Muscle layer of duodenum (tissue), 2 donors: ENCODE measurements at regions not wholly inside any gene's neighbourhood (a gene's known extent, or its start where the extent isn't known, plus 50 kb on each side); places are given as distances from the start of the nearest gene placed in this dataset.

ENCODE experiments used
- H3K27ac ChIP-seq: one replicate; pipeline ENCODE4 v1.7.0; 2013; ENCODE audit warnings: mild to moderate bottlenecking, low read length
- H3K27me3 ChIP-seq: one replicate; pipeline ENCODE4 v1.7.0; 2013; ENCODE audit warnings: low read depth, mild to moderate bottlenecking, control low read depth, low read length
- H3K36me3 ChIP-seq, 2 donors: one replicate each; pipeline ENCODE4 v1.7.0; 2013; ENCODE audit warnings: low read length in 2 of 2, control low read depth in 1 of 2, mild to moderate bottlenecking in 1 of 2; ENCODE audit not compliant: insufficient read depth in 2 of 2, control insufficient read depth in 1 of 2
- H3K4me1 ChIP-seq, 2 donors: one replicate each; pipeline ENCODE4 v1.7.0; 2013; ENCODE audit warnings: low read length in 2 of 2, mild to moderate bottlenecking in 2 of 2, control low read depth in 1 of 2, moderate library complexity in 1 of 2; ENCODE audit not compliant: insufficient read depth in 2 of 2, control insufficient read depth in 1 of 2
- H3K4me3 ChIP-seq, 2 donors: one replicate each; pipeline ENCODE4 v1.7.0; 2013; ENCODE audit warnings: low read length in 2 of 2, low read depth in 1 of 2, mild to moderate bottlenecking in 1 of 2
- H3K9me3 ChIP-seq, 2 donors: one replicate each; pipeline ENCODE4 v1.7.0; 2013; ENCODE audit warnings: low read length in 2 of 2, control low read depth in 1 of 2, mild to moderate bottlenecking in 1 of 2; ENCODE audit not compliant: control insufficient read depth in 1 of 2
- donor health status: healthy.

DNA sequence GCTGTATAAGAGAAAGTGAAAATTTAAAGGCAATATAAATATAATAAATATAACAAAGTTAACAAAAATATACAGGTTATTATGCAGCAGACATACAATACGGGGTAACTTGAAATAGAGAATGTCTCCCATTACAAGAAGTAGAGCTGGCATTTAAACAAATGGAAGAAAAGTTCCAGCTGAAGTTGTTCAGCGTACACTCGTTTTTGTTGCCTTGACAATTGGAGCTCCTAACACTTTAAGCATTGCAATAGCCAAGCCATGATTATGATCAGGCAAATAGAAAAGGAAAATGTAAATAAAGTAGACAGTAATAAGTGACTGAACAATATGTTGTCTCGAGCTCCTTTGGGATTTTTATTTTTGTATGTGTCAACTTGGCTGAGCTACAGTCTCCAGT, 737.8 kb upstream of the CELF2 start:
- H3K9me3 ChIP-seq, result no peaks in the 10 kb centered on the region
- H3K4me3 ChIP-seq, result no peak overlapping the region
- H3K4me1 ChIP-seq, result no peaks in the 10 kb centered on the region
- H3K36me3 ChIP-seq, result no peaks in the 10 kb centered on the region
- no peaks in the 10 kb centered on the region for H3K27me3 ChIP-seq
- H3K27ac ChIP-seq, result no peak overlapping the region

DNA sequence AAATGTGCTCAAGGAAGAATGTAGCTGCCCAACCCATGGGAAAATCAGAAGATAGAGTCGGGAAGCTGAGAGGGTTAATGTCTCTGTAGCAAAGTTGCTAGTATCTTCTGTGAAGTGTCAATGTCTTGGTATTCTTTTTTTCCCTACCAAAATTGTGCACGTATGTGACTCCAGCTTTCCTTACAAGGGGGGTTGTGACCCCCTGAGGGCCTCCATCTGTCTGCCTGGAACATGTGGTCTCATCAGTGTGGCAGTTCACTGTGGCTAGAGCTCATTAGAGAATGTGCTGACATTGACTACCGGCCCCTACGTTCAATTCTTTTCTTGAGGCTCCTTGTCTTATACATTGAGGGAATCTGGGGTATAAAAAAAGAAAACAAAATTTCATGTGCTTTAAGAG, 725.2 kb upstream of the CELF2 start:
- no peaks in the 10 kb centered on the region for H3K9me3 ChIP-seq

DNA sequence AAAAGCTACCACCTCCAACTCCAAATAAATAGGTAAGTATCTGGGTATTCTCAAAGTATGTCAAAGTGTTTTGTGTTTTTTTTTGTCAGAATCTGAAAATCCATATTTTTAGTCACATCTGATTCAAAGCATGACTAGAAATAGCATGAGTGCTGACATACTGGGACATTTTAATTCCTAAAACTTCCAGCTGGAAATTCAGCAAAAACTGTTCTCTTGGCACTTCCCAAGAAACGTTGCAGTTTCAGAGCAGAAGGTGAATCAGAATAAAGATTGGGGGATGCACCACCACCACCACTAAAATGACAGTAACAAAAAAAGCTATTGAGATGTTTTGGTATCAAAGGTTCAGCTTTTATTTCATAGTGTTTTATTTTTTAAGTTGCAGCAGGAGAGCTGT, 724.6 kb upstream of the CELF2 start:
- H3K27ac ChIP-seq, result no peak overlapping the region
- H3K36me3 ChIP-seq, result no peaks in the 10 kb centered on the region
- no peaks in the 10 kb centered on the region for H3K9me3 ChIP-seq
- H3K4me3 ChIP-seq, result no peak overlapping the region
- H3K4me1 ChIP-seq, result peaks cover 0 to 7% of the 10 kb centered on the region in 2 donors
- no peaks in the 10 kb centered on the region for H3K27me3 ChIP-seq

More for the DNA sequence above, 725.2 kb upstream of the CELF2 start:
- Histone ChIP-seq H3K27ac (no peak overlapping the region), H3K4me1 (peaks cover 0 to 7% of the 10 kb centered on the region in 2 donors), H3K4me3 (no peak overlapping the region), H3K27me3 (no peaks in the 10 kb centered on the region), H3K36me3 (no peaks in the 10 kb centered on the region)

DNA sequence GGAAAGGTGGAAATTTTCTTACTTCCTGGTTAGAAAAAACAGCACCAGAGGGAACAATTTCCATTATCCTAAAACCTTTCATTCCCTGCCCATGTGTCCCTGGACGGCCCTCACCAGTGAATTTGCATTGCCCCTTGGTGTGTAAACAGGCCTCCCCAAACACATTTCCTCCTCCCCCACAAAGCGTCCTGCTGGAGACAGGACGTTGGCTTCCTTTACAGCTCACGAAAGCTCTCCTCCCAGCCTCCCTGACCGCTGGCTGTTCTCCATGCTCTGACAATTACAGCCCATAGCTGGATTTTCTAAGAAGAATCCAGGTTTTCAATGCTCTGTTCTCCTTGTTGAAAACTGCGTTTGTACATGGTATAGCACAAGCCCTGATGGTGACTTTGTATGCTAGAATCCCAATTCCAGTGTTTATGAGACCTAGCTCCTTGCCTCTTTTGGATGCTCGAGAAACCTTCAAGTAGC, 724.2 kb upstream of the CELF2 start:
- H3K27me3 ChIP-seq, result no peaks in the 10 kb centered on the region
- no peaks in the 10 kb centered on the region for H3K36me3 ChIP-seq
- peaks cover 0 to 7% of the 10 kb centered on the region in 2 donors for H3K4me1 ChIP-seq
- no peaks in the 10 kb centered on the region for H3K9me3 ChIP-seq
- no peak overlapping the region for H3K27ac ChIP-seq
- no peak overlapping the region for H3K4me3 ChIP-seq

DNA sequence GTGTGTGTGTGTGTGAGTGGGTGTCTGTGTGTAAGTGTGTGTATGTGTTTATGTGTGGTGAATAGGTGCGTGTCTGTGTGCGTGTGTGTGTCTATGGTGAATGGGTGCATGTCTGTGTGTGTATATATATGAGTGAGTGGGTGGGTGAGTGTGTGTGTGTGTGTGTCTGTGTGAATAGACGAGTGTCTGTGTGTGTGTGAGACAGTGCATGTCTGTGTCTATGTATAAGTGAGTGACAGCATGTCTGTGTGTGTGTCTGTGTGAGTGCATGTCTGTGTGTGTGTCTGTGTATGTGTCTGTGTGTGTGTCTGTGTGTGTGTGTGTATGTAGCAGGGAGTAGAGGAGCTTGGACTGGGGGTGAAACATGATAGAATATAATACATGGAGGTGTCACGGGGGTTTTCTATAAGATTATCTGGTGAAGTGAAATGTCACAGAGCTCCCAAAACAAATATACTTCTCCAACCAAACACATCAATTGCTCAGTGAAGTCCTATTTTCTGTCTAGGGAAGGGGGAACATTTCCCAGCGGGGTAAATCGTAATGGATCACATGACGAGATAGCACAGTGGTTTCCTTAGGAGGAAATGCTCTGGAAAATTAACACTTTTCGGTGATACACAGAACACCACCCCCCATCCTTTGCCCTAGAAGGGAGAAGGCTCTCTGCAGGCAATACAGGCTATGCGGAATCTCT, 723.3 kb upstream of the CELF2 start:
- no peak overlapping the region for H3K27ac ChIP-seq

DNA sequence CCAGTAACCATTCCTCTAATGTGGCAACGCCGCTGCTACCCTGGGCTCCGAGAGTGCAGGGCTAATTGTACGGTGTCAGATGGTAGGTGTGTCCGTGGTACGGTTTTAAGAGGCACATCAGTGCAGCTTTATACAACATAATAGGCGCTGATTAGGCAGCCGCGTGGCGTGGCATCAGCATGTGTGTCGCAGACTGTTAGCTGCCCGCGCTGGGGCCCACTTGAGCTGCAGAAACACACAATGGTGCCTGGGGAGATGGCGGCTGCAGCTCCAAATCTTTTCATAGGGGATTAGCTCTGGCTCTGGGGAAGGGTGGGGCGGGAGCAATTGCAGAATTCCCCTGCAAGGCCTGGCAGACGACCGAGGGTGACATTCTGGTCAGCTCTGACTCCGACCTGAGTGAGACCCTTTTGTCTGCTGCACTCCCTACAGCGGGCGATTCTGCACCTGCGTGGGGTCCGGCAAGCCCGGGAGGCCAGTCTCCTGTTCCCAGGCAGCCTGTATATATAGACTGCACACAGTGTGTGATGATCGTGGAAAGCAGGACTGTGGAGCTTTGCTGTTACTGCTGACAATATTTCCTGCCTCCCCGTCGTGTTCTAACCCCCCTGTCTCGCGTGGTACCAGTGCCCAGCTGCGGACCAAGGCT, 722.7 kb upstream of the CELF2 start:
- Histone ChIP-seq H3K4me1 (peaks cover 0 to 7% of the 10 kb centered on the region in 2 donors), H3K9me3 (no peaks in the 10 kb centered on the region), H3K4me3 (no peak overlapping the region), H3K27ac (no peak overlapping the region), H3K36me3 (no peaks in the 10 kb centered on the region), H3K27me3 (no peaks in the 10 kb centered on the region)

More for the DNA sequence above, 723.3 kb upstream of the CELF2 start:
- Histone ChIP-seq H3K36me3 (no peaks in the 10 kb centered on the region), H3K4me3 (no peak overlapping the region), H3K9me3 (no peaks in the 10 kb centered on the region), H3K27me3 (no peaks in the 10 kb centered on the region), H3K4me1 (peaks cover 0 to 7% of the 10 kb centered on the region in 2 donors)

DNA sequence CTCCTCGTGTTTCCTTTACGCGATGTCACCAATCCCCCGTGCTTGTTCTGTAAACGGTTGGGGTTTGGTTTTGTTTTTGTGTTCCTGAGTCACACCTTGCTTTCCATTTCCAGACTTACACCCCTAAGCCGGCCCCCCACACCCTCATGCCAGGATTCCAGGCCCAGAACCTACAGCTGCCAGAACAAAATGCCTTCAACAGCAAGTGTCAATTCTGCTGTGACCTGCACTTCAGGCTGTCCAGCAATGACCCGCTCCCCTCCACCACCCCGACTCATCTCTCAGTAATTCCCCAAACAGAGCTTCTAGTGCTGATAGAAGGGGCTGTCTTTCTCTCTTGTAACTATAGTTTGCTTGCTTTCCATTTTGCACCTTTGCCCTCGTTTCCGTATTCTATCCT, 722.1 kb upstream of the CELF2 start:
- Histone ChIP-seq H3K4me3 (no peak overlapping the region), H3K4me1 (peaks cover 0 to 7% of the 10 kb centered on the region in 2 donors), H3K9me3 (no peaks in the 10 kb centered on the region), H3K36me3 (no peaks in the 10 kb centered on the region), H3K27ac (no peak overlapping the region), H3K27me3 (no peaks in the 10 kb centered on the region)

DNA sequence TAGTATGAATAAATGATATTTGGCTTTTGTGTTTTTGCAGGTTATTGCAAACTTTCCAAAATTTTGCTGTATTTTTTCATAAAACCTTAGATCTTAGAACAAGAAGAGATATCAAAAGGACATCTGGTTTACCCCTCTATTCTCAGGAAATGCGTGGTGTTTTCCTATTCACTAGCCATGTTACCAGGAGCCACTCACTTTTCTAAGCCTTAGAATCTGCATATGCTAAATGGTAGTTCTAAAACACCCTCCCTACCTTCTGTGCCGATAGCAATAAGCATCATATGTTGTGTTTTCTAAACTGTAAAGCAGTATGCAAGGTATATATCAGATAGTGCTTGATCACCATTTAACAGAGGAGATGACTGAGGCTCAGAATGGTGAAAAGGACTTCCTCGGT, 715.0 kb upstream of the CELF2 start:
- Histone ChIP-seq H3K27me3 (no peaks in the 10 kb centered on the region), H3K27ac (no peak overlapping the region), H3K9me3 (no peaks in the 10 kb centered on the region)

DNA sequence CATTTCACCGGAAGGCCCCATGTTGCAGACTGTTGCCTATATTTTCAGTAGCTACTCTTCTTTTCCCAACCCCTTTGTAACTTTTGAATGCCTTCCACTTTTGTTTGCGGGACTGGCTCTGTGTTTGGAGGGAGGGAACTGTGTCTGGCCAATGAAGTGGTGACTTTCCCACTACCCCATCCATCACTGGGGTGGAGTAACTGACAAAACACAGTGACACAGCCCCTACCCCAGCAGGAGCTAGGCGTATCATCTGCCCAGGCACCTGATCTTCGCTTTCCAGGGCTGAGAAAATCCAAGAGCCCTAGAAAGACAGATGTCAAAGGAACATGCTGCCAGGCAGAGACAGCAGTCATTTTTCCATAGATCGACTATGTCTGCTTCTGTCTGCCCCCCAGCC, 710.6 kb upstream of the CELF2 start:
- Histone ChIP-seq H3K27ac (no peak overlapping the region), H3K36me3 (no peaks in the 10 kb centered on the region), H3K9me3 (no peaks in the 10 kb centered on the region), H3K4me3 (no peak overlapping the region), H3K4me1 (no peaks in the 10 kb centered on the region), H3K27me3 (no peaks in the 10 kb centered on the region)

More for the DNA sequence above, 715.0 kb upstream of the CELF2 start:
- H3K4me3 ChIP-seq, result no peak overlapping the region
- H3K36me3 ChIP-seq, result no peaks in the 10 kb centered on the region
- no peaks in the 10 kb centered on the region for H3K4me1 ChIP-seq

DNA sequence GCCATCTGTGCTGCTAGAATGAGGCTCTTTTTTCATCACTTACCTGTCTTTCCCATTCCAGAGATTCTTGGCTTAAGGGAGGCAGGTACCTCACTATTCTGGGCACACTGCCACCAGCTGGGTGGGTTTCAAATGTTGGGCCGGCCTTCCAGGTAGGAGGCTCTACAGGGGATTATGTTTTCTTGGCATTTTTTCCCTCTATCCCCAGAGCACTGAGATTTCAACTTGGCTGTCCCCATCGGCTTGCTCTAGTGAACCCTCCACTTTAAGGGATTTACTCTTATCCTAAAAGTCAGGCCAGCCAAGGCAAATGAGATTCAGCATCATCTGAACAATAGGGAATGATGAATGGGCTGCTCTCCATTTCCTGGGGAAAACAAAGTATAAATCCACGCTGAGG, 710.1 kb upstream of the CELF2 start:
- Histone ChIP-seq H3K27me3 (no peaks in the 10 kb centered on the region), H3K4me3 (no peak overlapping the region), H3K36me3 (no peaks in the 10 kb centered on the region), H3K9me3 (no peaks in the 10 kb centered on the region), H3K27ac (no peak overlapping the region), H3K4me1 (no peaks in the 10 kb centered on the region)

DNA sequence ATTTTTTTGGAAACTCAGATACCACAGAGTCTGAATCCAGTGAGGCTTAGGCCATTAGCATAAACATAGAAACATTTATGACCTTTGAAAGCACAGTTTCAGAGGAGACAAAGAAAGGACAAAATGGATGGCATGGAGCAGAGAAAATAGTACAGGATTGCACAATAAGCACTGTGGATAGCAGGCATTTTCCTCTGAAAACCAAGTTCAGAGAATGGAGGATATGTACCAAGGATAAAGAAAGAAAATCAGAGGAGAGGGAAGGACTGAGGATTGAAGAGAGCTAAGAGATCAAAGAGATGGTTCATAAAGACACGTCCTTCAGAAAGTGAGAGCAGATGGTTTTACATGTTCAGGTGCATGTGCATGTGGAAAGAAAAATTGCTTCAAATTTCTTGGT, 707.2 kb upstream of the CELF2 start:
- no peaks in the 10 kb centered on the region for H3K4me1 ChIP-seq
- H3K36me3 ChIP-seq, result no peaks in the 10 kb centered on the region
- no peaks in the 10 kb centered on the region for H3K9me3 ChIP-seq
- no peak overlapping the region for H3K4me3 ChIP-seq
- H3K27me3 ChIP-seq, result no peaks in the 10 kb centered on the region
- H3K27ac ChIP-seq, result no peak overlapping the region
